ENCODE measurements at regions not wholly inside any gene's neighbourhood (a gene's known extent, or its start where the extent isn't known, plus 50 kb on each side); places are given as distances from the start of the nearest gene placed in this dataset.

DNA sequence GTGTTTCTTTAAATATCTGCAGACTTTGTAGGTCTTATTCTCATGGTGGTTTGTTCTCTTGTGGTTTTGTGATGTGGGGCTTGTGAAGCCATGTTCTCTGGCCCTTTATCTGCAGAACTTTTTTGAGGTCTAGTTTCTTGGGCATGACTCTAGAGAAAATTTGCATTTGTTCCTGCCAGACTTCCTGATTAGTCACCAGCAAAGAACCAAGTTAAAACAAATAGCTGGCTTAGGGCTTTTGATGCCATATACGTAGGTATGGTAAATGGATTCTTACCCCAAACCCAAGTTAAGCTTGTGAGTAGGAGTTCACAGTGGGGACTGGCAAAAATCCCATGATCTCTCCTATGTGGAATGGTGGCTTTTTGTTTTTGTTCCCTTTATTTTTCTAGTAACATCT, 68.7 kb upstream of the IRX3 start:
- ChIA-PET POLR2A (no interaction called here), CTCF (no interaction called here)

DNA sequence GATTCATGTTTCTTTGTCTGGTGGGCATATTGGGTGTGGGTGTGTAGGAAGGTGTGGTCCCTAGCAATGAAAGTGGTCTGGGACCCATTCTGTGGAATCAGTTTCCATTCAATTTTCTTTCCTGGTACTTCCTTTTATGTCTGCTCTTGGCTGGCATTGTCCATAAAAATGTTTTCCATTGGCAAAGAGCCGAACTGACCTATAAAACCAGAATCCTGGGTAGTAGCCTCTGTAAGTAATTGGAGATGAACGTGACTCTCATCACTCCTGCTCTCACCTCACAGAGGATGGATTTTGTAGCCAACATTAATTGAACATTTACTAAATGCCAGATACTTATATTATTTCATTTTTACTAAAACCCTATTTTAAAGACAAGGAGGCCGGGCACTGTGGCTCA, 66.5 kb upstream of the IRX3 start:
- CTCF ChIA-PET = no interaction called here
- POLR2A ChIA-PET = no interaction called here

DNA sequence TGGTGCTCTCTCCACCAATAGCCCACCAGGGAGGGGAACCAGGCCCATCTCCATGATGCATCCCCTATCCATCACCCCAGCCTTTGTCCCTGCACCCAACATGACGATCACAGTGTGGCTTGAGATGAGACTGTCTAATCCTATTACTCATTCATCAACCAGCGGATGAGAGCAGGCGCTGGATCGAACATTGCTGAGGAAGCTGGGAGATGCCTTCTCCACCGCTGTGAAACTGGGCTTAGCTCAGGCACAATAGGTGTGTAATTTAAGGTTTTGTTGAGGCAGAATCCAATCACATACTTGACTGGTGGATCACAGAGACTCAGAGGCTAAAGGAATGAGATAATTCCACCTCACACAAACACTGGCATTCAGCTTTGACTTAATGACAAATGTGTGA, 64.6 kb upstream of the IRX3 start:
- CTCF ChIA-PET = no interaction called here
- POLR2A ChIA-PET = no interaction called here

DNA sequence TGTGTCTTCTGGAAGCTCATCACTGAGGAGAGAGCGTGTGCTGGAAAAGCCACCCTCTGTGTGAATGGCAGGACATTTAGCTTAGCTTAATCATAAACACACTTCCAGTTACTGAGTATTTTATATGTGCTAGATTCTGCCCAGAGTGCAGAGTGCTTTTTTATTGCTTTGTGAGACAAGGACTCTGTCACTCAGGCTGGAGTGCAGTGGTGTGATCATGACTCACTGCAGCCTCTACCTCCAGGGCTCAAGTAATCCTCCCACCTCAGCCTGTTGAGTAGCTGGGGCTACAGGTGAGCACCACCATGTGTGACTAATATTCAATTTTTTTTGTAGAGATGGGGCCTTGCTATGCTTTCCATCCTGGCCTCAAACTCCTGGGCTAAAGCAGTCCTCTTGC, 61.4 kb upstream of the IRX3 start:
- ChIA-PET POLR2A (no interaction called here), CTCF (no interaction called here)

DNA sequence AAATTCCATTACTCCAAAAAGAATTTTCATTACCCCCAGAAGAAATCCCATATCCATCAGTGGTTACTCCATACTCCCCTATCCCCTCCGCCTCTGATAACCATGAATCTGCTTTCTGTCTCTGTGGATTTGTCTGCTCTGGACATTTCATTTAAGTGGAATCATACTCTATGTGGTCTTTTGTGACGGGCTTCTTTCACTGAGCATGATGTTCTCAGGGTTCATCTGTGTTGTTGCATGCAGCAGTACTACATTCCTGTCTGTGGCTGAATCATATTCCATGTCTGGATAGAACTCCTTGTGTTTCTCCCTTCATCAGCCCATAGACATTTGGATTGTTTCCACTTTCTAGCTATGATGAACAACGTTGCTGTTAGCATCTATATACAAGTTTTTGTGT, 59.5 kb upstream of the IRX3 start:
- ChIA-PET CTCF (no interaction called here), POLR2A (no interaction called here)

DNA sequence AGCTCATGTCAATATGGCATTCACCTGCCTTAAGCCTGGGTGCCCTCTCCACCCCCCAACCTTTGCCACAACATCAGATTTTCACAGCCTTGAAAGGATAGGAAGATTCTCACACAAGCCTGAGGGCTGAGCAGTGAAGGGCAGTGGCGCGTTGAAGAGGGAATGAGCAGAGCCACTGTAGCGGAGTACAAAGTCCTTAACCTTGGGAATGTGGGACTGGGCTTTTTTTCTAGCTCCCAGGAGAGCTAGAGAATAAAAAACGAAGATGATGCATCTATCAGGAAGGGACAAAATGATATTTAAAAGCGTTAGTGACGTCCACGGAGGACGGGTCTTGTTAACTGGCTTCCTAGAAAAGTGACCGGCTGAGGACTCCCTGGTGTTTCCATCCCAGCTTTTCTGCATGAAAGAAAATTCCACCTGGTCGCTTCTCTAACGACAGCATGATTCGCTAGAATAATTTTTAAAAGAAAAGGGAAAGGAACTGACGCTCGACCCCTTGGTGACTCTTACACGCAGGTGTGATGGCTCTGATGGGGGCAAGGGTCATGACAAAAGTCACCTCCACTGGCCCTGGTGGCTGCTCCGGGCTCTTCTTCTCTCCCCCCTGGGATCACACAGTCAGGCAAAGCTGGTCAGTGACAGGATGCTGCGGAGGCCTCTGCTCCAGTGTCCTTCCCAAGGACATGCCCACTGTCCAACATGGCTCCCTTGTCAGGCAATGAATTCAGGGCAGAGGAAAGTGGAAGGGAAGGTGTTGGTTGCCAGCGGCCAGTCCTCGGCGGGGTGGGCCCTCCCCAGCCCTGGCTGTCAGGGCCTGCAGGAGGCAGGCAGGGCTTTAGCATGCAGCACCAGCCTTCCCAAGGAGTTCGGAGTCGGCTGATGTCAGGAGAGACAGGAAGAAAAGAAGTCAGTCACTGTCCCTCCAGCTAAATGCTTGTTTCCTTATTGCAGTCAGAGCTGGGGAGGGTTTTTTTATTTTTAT, 58.4 kb upstream of the IRX3 start:
- ChIA-PET CTCF (no interaction called here), POLR2A (no interaction called here)

DNA sequence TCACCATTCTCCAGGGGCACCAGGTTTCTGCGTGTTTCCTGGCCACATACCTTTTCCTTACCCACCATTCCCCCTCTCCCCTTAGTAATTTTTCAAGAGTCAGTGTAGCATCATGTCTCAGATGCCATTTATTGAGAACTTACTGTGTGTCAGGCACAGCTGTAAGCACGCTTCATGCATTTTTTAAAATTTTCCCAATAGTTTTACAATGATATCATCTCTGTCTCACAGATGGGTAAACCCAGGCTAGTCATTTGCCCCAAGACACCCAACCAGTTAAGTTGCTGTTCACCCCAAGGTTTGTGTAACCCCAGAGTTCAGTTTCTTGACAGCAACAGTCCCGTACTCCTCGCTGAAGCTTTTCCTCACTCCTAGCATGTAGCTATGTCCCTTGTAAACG, 56.4 kb upstream of the IRX3 start:
- ChIA-PET CTCF (no interaction called here), POLR2A (no interaction called here)

DNA sequence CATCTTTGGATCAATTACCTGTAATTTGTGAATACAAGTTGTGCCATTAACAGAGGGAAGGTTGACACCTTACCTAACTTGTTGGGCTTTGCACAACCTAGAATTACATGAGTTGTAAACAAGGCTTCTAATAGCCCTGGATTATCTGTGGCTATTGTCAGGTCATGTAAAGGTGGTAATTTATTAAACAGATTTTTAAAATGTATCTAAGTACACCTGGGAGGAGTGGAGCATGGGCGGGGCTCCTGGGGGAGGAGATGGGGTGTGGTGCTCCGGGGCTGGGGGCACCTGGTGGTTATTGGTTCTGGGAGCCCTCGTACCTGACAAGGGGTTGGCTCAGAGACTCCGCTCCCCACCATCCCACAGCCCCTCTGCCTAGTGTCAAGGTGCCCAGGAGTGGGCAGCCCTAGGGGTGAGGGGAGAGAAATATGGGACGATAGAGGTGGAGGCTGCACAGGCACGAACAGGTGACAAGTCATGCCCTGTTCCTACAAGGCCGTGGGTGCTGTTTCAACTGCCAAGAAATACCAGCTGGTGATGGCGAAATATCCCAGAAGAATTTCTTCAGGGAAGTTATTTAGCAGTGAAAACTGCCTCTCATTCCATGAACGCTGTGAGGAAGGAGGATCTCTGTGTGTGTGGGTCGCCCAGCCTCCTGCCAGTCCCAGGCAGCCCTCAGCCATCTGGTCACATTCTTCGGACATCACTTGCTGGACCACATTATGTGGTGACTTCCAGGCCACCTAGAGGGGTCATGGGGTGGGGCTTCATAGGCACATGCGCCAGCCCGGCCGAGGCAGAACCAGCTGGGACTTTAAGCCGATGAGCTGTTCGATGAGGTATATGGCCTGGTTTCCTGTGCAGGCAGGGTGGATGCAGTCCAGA, 55.5 kb upstream of the IRX3 start:
- ChIA-PET POLR2A (no interaction called here), CTCF (no interaction called here)

DNA sequence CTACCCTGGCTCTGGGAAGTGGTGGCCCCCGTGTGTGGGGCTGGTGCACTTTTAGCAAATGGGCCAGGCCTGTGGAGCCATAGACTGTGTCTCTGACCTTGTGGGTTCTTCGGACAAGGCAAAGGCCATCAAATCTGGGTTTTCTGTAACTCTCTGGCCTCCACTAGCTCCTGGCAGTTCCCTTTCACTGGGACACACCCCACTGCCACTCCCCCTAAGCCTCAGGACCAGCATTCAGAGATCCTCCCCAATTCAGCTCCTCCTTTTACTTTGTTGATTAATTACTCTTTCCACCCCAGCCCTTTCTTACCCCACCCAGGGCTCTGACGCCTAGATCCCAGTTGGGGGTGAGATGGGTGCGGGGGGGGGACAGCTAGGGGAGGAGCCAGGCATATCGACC, 53.9 kb upstream of the IRX3 start:
- CTCF ChIA-PET = no interaction called here
- POLR2A ChIA-PET = no interaction called here

DNA sequence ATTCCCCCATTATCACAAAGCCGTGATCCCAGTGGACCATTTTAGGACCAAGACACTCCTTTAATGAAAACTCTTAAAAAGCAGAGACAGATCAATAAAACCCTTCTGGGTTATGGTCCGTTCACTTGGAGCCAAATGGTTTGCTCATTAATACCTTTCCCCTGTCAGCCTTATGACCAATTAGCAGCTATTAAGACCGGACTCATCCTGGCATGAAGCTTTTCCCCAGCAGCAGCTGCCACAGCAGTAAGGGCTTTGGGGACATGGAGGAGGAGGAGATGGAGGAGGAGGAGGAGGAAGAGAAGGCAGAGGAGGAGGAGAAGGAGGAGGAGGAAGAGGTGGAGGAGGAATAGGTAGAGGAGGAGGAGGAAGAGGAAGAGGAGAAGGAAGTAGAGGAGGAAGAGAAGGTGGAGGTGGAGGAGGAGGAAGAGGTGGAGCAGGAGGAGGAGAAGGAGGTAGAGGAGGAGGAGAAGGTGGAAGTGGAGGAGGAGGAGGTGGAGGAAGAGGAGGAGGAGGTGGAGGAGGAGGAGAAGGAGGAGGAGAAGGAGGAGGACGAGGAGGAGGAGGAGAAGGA, 50.1 kb upstream of the IRX3 start:
- ChIA-PET POLR2A (no interaction called here), CTCF (no interaction called here)

All from activated CD8-positive, alpha-beta memory T cell treated with anti-CD3 and anti-CD28 coated beads for 36 hours (primary cell).